SU-DHL-6 (cell line): ENCODE measurements at regions not wholly inside any gene's neighbourhood (a gene's known extent, or its start where the extent isn't known, plus 50 kb on each side); places are given as distances from the start of the nearest gene placed in this dataset.

ENCODE experiments used
- EZH2phosphoT487 ChIP-seq: fragments of 200-600 bp; sonication (generic), shearing (Covaris generic); conservative IDR thresholded peaks from 2 replicates; pipeline ENCODE4 v1.6.1; 2018; ENCODE audit warnings: mild to moderate bottlenecking, antibody characterized with exemption, low read length, moderate library complexity, mixed read lengths
- TF ChIP-seq, protein P1 (sequence below): fragments of 200-600 bp; sonication (generic); IDR thresholded peaks from one replicate; pipeline ENCODE4 v1.5.1; 2017; ENCODE audit warnings: antibody characterized with exemption, mild to moderate bottlenecking, low read length, moderate library complexity; ENCODE audit not compliant: insufficient read depth, poor library complexity, severe bottlenecking

- TF ChIP-seq, protein P1, sequence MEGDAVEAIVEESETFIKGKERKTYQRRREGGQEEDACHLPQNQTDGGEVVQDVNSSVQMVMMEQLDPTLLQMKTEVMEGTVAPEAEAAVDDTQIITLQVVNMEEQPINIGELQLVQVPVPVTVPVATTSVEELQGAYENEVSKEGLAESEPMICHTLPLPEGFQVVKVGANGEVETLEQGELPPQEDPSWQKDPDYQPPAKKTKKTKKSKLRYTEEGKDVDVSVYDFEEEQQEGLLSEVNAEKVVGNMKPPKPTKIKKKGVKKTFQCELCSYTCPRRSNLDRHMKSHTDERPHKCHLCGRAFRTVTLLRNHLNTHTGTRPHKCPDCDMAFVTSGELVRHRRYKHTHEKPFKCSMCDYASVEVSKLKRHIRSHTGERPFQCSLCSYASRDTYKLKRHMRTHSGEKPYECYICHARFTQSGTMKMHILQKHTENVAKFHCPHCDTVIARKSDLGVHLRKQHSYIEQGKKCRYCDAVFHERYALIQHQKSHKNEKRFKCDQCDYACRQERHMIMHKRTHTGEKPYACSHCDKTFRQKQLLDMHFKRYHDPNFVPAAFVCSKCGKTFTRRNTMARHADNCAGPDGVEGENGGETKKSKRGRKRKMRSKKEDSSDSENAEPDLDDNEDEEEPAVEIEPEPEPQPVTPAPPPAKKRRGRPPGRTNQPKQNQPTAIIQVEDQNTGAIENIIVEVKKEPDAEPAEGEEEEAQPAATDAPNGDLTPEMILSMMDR: no peak
- TF ChIP-seq EZH2phosphoT487: no peak
Measured at GRCh38 chr1:63135801-63136200, 186.6 kb upstream of the FOXD3 start.
